GM23338 (cell line): ENCODE measurements at regions not wholly inside any gene's neighbourhood (a gene's known extent, or its start where the extent isn't known, plus 50 kb on each side); places are given as distances from the start of the nearest gene placed in this dataset.

Experiments
- ATAC-seq: fragments of 200-7000 bp; cut with Tn5 transposase; 3 replicates; pipeline ENCODE4 v1.9.1; 2020
- DNase-seq: peaks from one replicate; pipeline ENCODE4 v3.0.0-alpha.2; 2015; ENCODE audit warnings: low spot score
- H2AFZ ChIP-seq: fragments of 200-600 bp; sonication (generic); 2 replicates; pipeline ENCODE4 v1.8.0; 2016; ENCODE audit warnings: antibody characterized with exemption, mild to moderate bottlenecking, moderate library complexity
- H3F3A ChIP-seq: fragments of 200-600 bp; sonication (generic); replicated peaks from 2 replicates; pipeline ENCODE4 v1.8.0; 2017; ENCODE audit warnings: antibody characterized with exemption, mixed run types, low read depth
- H3K27ac ChIP-seq: fragments of 200-600 bp; sonication (generic); 2 replicates; pipeline ENCODE4 v1.6.1; 2016; ENCODE audit warnings: low read depth
- H3K27me3 ChIP-seq: fragments of 200-600 bp; sonication (generic); 2 replicates; pipeline ENCODE4 v1.8.0; 2016; ENCODE audit warnings: mild to moderate bottlenecking, mixed run types, moderate library complexity; ENCODE audit not compliant: insufficient read depth
- H3K36me3 ChIP-seq: fragments of 200-600 bp; sonication (generic); 2 replicates; pipeline ENCODE4 v1.8.0; 2016; ENCODE audit warnings: mild to moderate bottlenecking; ENCODE audit not compliant: insufficient read depth
- H3K4me1 ChIP-seq: fragments of 200-600 bp; sonication (generic); 2 replicates; pipeline ENCODE4 v1.8.0; 2016; ENCODE audit warnings: mild to moderate bottlenecking, moderate library complexity; ENCODE audit not compliant: insufficient read depth
- H3K4me2 ChIP-seq: fragments of 200-600 bp; sonication (generic); 2 replicates; pipeline ENCODE4 v1.7.1; 2017; ENCODE audit warnings: mixed run types
- H3K4me3 ChIP-seq: fragments of 200-600 bp; sonication (generic); 2 replicates; pipeline ENCODE4 v1.6.1; 2016; ENCODE audit warnings: mixed run types
- H3K79me2 ChIP-seq: fragments of 200-600 bp; sonication (generic); replicated peaks from 2 replicates; pipeline ENCODE4 v1.8.0; 2017; ENCODE audit warnings: mild to moderate bottlenecking; ENCODE audit not compliant: insufficient read depth
- H3K9me2 ChIP-seq: fragments of 200-600 bp; sonication (generic); 2 replicates; pipeline ENCODE4 v1.8.0; 2017; ENCODE audit not compliant: insufficient read depth
- H4K20me1 ChIP-seq: fragments of 200-600 bp; sonication (generic); replicated peaks from 2 replicates; pipeline ENCODE4 v1.8.0; 2017; ENCODE audit warnings: mild to moderate bottlenecking; ENCODE audit not compliant: insufficient read depth
- H3K27ac Mint-ChIP-seq: 2 replicates; pipeline ENCODE4 v1.8.0; 2020; ENCODE audit warnings: inconsistent platforms, mild to moderate bottlenecking, moderate library complexity, mixed read lengths
- H3K27me3 Mint-ChIP-seq: 3 replicates; pipeline ENCODE4 v1.8.0; 2022; ENCODE audit warnings: low read depth, mild to moderate bottlenecking, moderate library complexity, mixed read lengths, inconsistent platforms; ENCODE audit not compliant: insufficient read depth, poor library complexity
- H3K36me3 Mint-ChIP-seq: 3 replicates; pipeline ENCODE4 v1.8.0; 2021; ENCODE audit warnings: low read depth, mild to moderate bottlenecking, inconsistent platforms, moderate library complexity, mixed read lengths
- H3K4me1 Mint-ChIP-seq: 3 replicates; pipeline ENCODE4 v1.8.0; 2020; ENCODE audit warnings: mild to moderate bottlenecking, inconsistent platforms, mixed read lengths
- H3K4me3 Mint-ChIP-seq: 3 replicates; pipeline ENCODE4 v1.8.0; 2021; ENCODE audit warnings: moderate library complexity, mild to moderate bottlenecking, inconsistent platforms, mixed read lengths
- H3K9me3 Mint-ChIP-seq: 3 replicates; pipeline ENCODE4 v1.8.0; 2020; ENCODE audit warnings: moderate library complexity, mild to moderate bottlenecking, inconsistent platforms, mixed read lengths
- CREB1 ChIP-seq: fragments of 250-450 bp; sonication (Bioruptor Pico); IDR thresholded peaks from 2 replicates; pipeline ENCODE4 v1.5.0; 2020; ENCODE audit warnings: low read depth, mild to moderate bottlenecking, moderate library complexity
- CTCF ChIP-seq, 2 experiments: fragments of 200-600 bp in 1 of 2; sonication (generic) in 1 of 2; conservative IDR thresholded peaks; 2 replicates each; pipeline versions ENCODE4 v1.5.1 to v1.6.1; 2016 to 2017; ENCODE audit warnings: antibody characterized with exemption in 2 of 2, low read depth in 2 of 2, mild to moderate bottlenecking in 2 of 2, moderate library complexity in 1 of 2
- ETS1 ChIP-seq: IDR thresholded peaks from 2 replicates; pipeline ENCODE4 v1.6.1; 2016; ENCODE audit warnings: antibody characterized with exemption
- EZH2 ChIP-seq: fragments of 200-600 bp; sonication (generic); IDR thresholded peaks from one replicate; pipeline ENCODE4 v1.8.0; 2017; ENCODE audit warnings: antibody characterized with exemption, mild to moderate bottlenecking, low read depth; ENCODE audit not compliant: unreplicated experiment
- EZH2phosphoT487 ChIP-seq: fragments of 200-600 bp; sonication (generic); IDR thresholded peaks from one replicate; pipeline ENCODE4 v1.8.1; 2018; ENCODE audit warnings: antibody characterized with exemption; ENCODE audit not compliant: unreplicated experiment
- JUNB ChIP-seq: IDR thresholded peaks from one replicate; pipeline ENCODE4 v1.6.1; 2016; ENCODE audit warnings: antibody characterized with exemption; ENCODE audit not compliant: unreplicated experiment
- NANOG ChIP-seq: IDR thresholded peaks from 2 replicates; pipeline ENCODE4 v1.6.1; 2016; ENCODE audit warnings: antibody characterized with exemption, borderline replicate concordance
- POLR2AphosphoS5 ChIP-seq: IDR thresholded peaks from 2 replicates; pipeline ENCODE4 v1.6.1; 2016; ENCODE audit warnings: antibody characterized with exemption, low read depth
- REST ChIP-seq: IDR thresholded peaks from one replicate; pipeline ENCODE4 v1.6.1; 2018; ENCODE audit warnings: antibody characterized with exemption; ENCODE audit not compliant: unreplicated experiment
- STAT1 ChIP-seq: IDR thresholded peaks from one replicate; pipeline ENCODE4 v1.6.1; 2016; ENCODE audit warnings: antibody characterized with exemption; ENCODE audit not compliant: unreplicated experiment
- ZNF114 ChIP-seq: fragments of 250-450 bp; sonication (Bioruptor Pico); IDR thresholded peaks from 2 replicates; pipeline ENCODE4 v1.5.0; 2020; ENCODE audit warnings: mild to moderate bottlenecking, moderate library complexity
- ZNF331 ChIP-seq: fragments of 250-450 bp; sonication (Bioruptor Pico); IDR thresholded peaks from 2 replicates; pipeline ENCODE4 v1.5.0; 2020; ENCODE audit warnings: low read depth, mild to moderate bottlenecking, moderate library complexity
- ZNF462 ChIP-seq: fragments of 250-450 bp; sonication (Bioruptor Pico); IDR thresholded peaks from 2 replicates; pipeline ENCODE4 v1.5.0; 2020; ENCODE audit warnings: mild to moderate bottlenecking, moderate library complexity

- Histone ChIP-seq H2AFZ (no peak overlapping the region), H3K4me1 (no peaks in the 10 kb centered on the region), H3K4me2 (no peak overlapping the region), H3K4me3 (no peak overlapping the region), H3K27ac (no peak overlapping the region), H4K20me1 (no peaks in the 10 kb centered on the region), H3K79me2 (no peaks in the 10 kb centered on the region), H3K36me3 (peaks cover 11% of the 10 kb centered on the region), H3K27me3 (no peaks in the 10 kb centered on the region), H3K9me2 (no peaks in the 10 kb centered on the region; the same call in 1 of the 2 replicates), H3F3A (no peaks in the 10 kb centered on the region)
- ATAC-seq = no peak
- peaks cover 2% of the 10 kb centered on the region for H3K27me3 Mint-ChIP-seq
- H3K36me3 Mint-ChIP-seq = peaks cover 18% of the 10 kb centered on the region; the same call in 2 of the 3 replicates
- H3K4me1 Mint-ChIP-seq = no peaks in the 10 kb centered on the region
- TF ChIP-seq JUNB (no peak), CREB1 (CRISPR knock-in tag) (no peak), CTCF (conservative IDR thresholded peaks at IDR 0.05; ENCODE audit: low read depth in 2 of 2) (no peak), POLR2AphosphoS5 (no peak), NANOG (no peak), EZH2 (no peak), STAT1 (no peak), EZH2phosphoT487 (no peak), REST (no peak), ZNF462 (no peak), ETS1 (no peak), ZNF331 (CRISPR knock-in tag) (no peak), ZNF114 (no peak)
- H3K9me3 Mint-ChIP-seq = peaks cover 43% of the 10 kb centered on the region
- H3K4me3 Mint-ChIP-seq = no peak overlapping the region
- no peak for DNase-seq
- no peak overlapping the region for H3K27ac Mint-ChIP-seq
Observed at GRCh38 chr12:58695263-58695662, 225.0 kb downstream of the LRIG3 start.
